Keratinocyte (primary cell): ENCODE measurements at regions not wholly inside any gene's neighbourhood (a gene's known extent, or its start where the extent isn't known, plus 50 kb on each side); places are given as distances from the start of the nearest gene placed in this dataset.

ENCODE experiments used
- EZH2 ChIP-seq: IDR thresholded peaks from one replicate; pipeline ENCODE4 v1.6.1; 2012; ENCODE audit warnings: inconsistent platforms, mild to moderate bottlenecking, low read length, moderate library complexity
- TF ChIP-seq, protein P1 (sequence below), 3 experiments: IDR thresholded peaks in 1 of 3; conservative IDR thresholded peaks in 1 of 3; optimal IDR thresholded peaks in 1 of 3; 2 replicates in 2 of 3; 3 replicates in 1 of 3; pipeline versions ENCODE3 to v1.5.1; 2011; ENCODE audit warnings: low read length in 3 of 3, mild to moderate bottlenecking in 3 of 3, moderate library complexity in 2 of 3, control low read depth in 1 of 3, inconsistent platforms in 1 of 3; ENCODE audit not compliant: insufficient read depth in 2 of 3; ENCODE audit errors: extremely low read depth in 1 of 3

DNA sequence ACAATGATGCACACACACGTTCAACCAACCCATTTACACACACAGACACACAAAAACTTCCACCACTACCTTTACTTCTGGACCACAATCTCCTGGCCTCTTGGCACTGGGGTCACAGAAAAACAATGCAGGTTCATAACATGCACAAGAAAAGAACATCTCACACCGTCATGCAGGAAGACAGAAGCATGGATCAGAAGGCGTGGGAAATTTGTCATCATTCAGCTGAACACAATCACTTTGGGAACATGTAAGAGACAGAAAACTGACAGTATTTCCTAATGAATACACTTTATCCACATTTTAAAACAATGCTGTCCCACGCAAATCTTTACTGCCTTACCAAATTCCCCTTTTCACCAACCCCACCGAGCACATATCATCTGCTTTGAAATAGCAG, 501.9 kb upstream of the KLHL29 start:
- TF ChIP-seq, protein P1, sequence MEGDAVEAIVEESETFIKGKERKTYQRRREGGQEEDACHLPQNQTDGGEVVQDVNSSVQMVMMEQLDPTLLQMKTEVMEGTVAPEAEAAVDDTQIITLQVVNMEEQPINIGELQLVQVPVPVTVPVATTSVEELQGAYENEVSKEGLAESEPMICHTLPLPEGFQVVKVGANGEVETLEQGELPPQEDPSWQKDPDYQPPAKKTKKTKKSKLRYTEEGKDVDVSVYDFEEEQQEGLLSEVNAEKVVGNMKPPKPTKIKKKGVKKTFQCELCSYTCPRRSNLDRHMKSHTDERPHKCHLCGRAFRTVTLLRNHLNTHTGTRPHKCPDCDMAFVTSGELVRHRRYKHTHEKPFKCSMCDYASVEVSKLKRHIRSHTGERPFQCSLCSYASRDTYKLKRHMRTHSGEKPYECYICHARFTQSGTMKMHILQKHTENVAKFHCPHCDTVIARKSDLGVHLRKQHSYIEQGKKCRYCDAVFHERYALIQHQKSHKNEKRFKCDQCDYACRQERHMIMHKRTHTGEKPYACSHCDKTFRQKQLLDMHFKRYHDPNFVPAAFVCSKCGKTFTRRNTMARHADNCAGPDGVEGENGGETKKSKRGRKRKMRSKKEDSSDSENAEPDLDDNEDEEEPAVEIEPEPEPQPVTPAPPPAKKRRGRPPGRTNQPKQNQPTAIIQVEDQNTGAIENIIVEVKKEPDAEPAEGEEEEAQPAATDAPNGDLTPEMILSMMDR (optimal IDR thresholded peaks at IDR 0.05 in 1 of 3, IDR thresholded peaks at IDR 0.05 in 1 of 3, conservative IDR thresholded peaks at IDR 0.05 in 1 of 3; ENCODE audit: extremely low read depth in 1 of 3, insufficient read depth in 2 of 3, low read length in 3 of 3), result no peak
- TF ChIP-seq EZH2, result no peak
